GM12878 (cell line): ENCODE measurements at regions not wholly inside any gene's neighbourhood (a gene's known extent, or its start where the extent isn't known, plus 50 kb on each side); places are given as distances from the start of the nearest gene placed in this dataset.

Experiments
- ATAC-seq: fragments of 200-7000 bp; cut with Tn5 transposase; 3 replicates; pipeline ENCODE4 v1.9.1; 2020; ENCODE audit warnings: mild to moderate bottlenecking, moderate library complexity
- BruUV-seq: library from RNA; stranded (reverse); fragments of 400-500 nt; replicated peaks from 2 replicates; lab custom pipeline; 2021; lab: Mats Ljungman, UMichigan
- CTCF ChIA-PET: fragments of 300-600 bp; sonication (Branson Sonifier 250); formaldehyde crosslinking; extraction: SDS; loops from one replicate; lab custom pipeline; 2021; ENCODE audit warnings: inconsistent platforms; lab: Yijun Ruan, JAX
- POLR2A ChIA-PET: fragments of 350-600 bp; formaldehyde crosslinking; extraction: SDS; loops from one replicate; lab custom pipeline; 2021; ENCODE audit warnings: inconsistent platforms; lab: Charles Lee
- RAD21 ChIA-PET: fragments of 300-600 bp; sonication (Branson Sonifier 250); formaldehyde crosslinking; loops from one replicate; lab custom pipeline; 2023; ENCODE audit warnings: antibody characterized with exemption; ENCODE audit not compliant: unreplicated experiment; lab: Charles Lee
- SMC1A ChIA-PET: fragments of 300-600 bp; sonication (Branson Sonifier 250); formaldehyde crosslinking; loops from one replicate; lab custom pipeline; 2023; ENCODE audit not compliant: unreplicated experiment, uncharacterized antibody; lab: Charles Lee
- DNase-seq: peaks from one replicate; pipeline ENCODE4 v3.0.0-alpha.2; 2011; ENCODE audit warnings: low read depth, low spot score
- FAIRE-seq: peaks from 3 replicates; lab custom pipeline; 2011; peaks lifted over from hg19 to GRCh38; lab: Jason Lieb, UNC
- H2AFZ ChIP-seq: 2 replicates; pipeline ENCODE4 v1.6.0; 2011; ENCODE audit warnings: low read depth, low read length, control low read depth; ENCODE audit not compliant: control insufficient read depth
- H3K27ac ChIP-seq: 2 replicates; pipeline ENCODE4 v1.5.1; 2011; ENCODE audit warnings: control low read depth; ENCODE audit not compliant: control insufficient read depth, insufficient read depth
- H3K27me3 ChIP-seq, 2 experiments: replicated peaks in 1 of 2; 2 replicates each; pipeline versions ENCODE4 v1.6.0 to v1.6.1; 2011; ENCODE audit warnings: low read length in 1 of 2; ENCODE audit not compliant: control insufficient read depth in 2 of 2, insufficient read depth in 2 of 2
- H3K36me3 ChIP-seq, 2 experiments: 2 replicates each; pipeline ENCODE4 v1.5.1; 2011; ENCODE audit warnings: low read length in 1 of 2; ENCODE audit not compliant: control insufficient read depth in 2 of 2, insufficient read depth in 2 of 2
- H3K4me1 ChIP-seq: 2 replicates; pipeline ENCODE4 v1.6.1; 2011; ENCODE audit warnings: mild to moderate bottlenecking, low read length, moderate library complexity, mixed read lengths; ENCODE audit not compliant: control insufficient read depth, insufficient read depth
- H3K4me2 ChIP-seq: 2 replicates; pipeline ENCODE4 v1.6.0; 2011; ENCODE audit warnings: control low read depth; ENCODE audit not compliant: control insufficient read depth, insufficient read depth
- H3K4me3 ChIP-seq: fragments of 200-600 bp; sonication (generic); 2 replicates; pipeline ENCODE4 v1.5.1; 2016
- H3K79me2 ChIP-seq: 2 replicates; pipeline ENCODE4 v1.6.0; 2011; ENCODE audit warnings: low read length; ENCODE audit not compliant: control insufficient read depth, insufficient read depth
- H3K9ac ChIP-seq: 2 replicates; pipeline ENCODE4 v1.8.0; 2011; ENCODE audit warnings: low read length, control low read depth, mixed read lengths; ENCODE audit not compliant: control insufficient read depth, insufficient read depth
- H3K9me3 ChIP-seq: replicated peaks from 3 replicates; pipeline ENCODE4 v1.5.1; 2011; ENCODE audit warnings: mild to moderate bottlenecking, low read length; ENCODE audit not compliant: control insufficient read depth, insufficient read depth
- H4K20me1 ChIP-seq: 2 replicates; pipeline ENCODE4 v1.6.0; 2011; ENCODE audit not compliant: control insufficient read depth, insufficient read depth
- BCL11A ChIP-seq: IDR thresholded peaks from 2 replicates; pipeline ENCODE4 v1.6.1; 2011; ENCODE audit warnings: low read depth, low read length
- EGR1 ChIP-seq, 2 experiments: IDR thresholded peaks; 1 replicate in 1 of 2; 2 replicates in 1 of 2; pipeline ENCODE4 v1.6.1; 2011 to 2012; ENCODE audit warnings: low read depth in 2 of 2, low read length in 2 of 2, borderline replicate concordance in 1 of 2, mild to moderate bottlenecking in 1 of 2, moderate library complexity in 1 of 2
- MEF2A ChIP-seq: IDR thresholded peaks from 2 replicates; pipeline ENCODE4 v1.6.1; 2011; ENCODE audit warnings: low read depth, mild to moderate bottlenecking, low read length, moderate library complexity; ENCODE audit not compliant: insufficient read depth
- NFYA ChIP-seq: IDR thresholded peaks from 2 replicates; pipeline ENCODE4 v1.6.1; 2011; ENCODE audit warnings: low read depth, mild to moderate bottlenecking, low read length, improper control_type of control experiment, borderline replicate concordance
- RAD51 ChIP-seq: fragments of 450-650 bp; IDR thresholded peaks from 2 replicates; pipeline ENCODE4 v1.6.1; 2016; ENCODE audit warnings: moderate library complexity, mild to moderate bottlenecking, inconsistent platforms
- RCOR1 ChIP-seq: conservative IDR thresholded peaks from 2 replicates; pipeline ENCODE4 v1.6.1; 2012; ENCODE audit warnings: low read depth, low read length, improper control_type of control experiment
- WGBS: methylation state at CpG from one replicate; pipeline ENCODE4 v1.1.6; 2016; ENCODE audit warnings: low lambda C conversion rate; ENCODE audit not compliant: insufficient replicate concordance, insufficient coverage; ENCODE audit errors: missing lambda C conversion rate; 5-methylcytosine and 5-hydroxymethylcytosine counted together
- in situ Hi-C: fragments of 300-500 bp; cut with MboI; formaldehyde crosslinking; loops from 9 replicates; pipeline ENCODE4 v1.14.3; 2018; ENCODE audit warnings: mixed read lengths
- intact Hi-C: fragments of 100-400 bp; cut with micrococcal nuclease; formaldehyde crosslinking; loops from one replicate; pipeline ENCODE4 v1.14.2; 2022; ENCODE audit not compliant: unreplicated experiment
- TF ChIP-seq, protein P1 (sequence below): fragments of 450-650 bp; IDR thresholded peaks from 2 replicates; pipeline ENCODE4 v1.6.1; 2016; ENCODE audit warnings: mild to moderate bottlenecking, moderate library complexity, borderline replicate concordance

- SMC1A ChIA-PET, result interaction anchor here (1.2 to 1.5 kb wide), 4 partner anchors 8 to 899 kb away, joined by 3 to 10 read pairs (median 4); no protein-coding TSS in a partner anchor
- no peak for ATAC-seq
- no peaks in the 10 kb centered on the region for H3K36me3 ChIP-seq
- in situ Hi-C loops, result loop anchor here (25.0 kb wide), 1 partner anchor 887 kb away; no protein-coding TSS in a partner anchor
- H3K27ac ChIP-seq, result no peak overlapping the region
- H3K4me1 ChIP-seq, result no peaks in the 10 kb centered on the region
- no peak overlapping the region for H2AFZ ChIP-seq
- no peak overlapping the region for H3K4me2 ChIP-seq
- FAIRE-seq, result no peak
- CTCF ChIA-PET, result interaction anchor here (0.9 to 1.6 kb wide), 6 partner anchors 8 to 912 kb away, joined by 3 to 7 read pairs (median 4); no protein-coding TSS in a partner anchor
- no peaks in the 10 kb centered on the region for H4K20me1 ChIP-seq
- no peaks in the 10 kb centered on the region for H3K79me2 ChIP-seq
- H3K27me3 ChIP-seq, result no peaks in the 10 kb centered on the region; a peak in 1 of 4 replicates
- intact Hi-C loops, result loop anchor here (5.0 kb wide), 1 partner anchor 347 kb away; no protein-coding TSS in a partner anchor
- TF ChIP-seq, protein P1, sequence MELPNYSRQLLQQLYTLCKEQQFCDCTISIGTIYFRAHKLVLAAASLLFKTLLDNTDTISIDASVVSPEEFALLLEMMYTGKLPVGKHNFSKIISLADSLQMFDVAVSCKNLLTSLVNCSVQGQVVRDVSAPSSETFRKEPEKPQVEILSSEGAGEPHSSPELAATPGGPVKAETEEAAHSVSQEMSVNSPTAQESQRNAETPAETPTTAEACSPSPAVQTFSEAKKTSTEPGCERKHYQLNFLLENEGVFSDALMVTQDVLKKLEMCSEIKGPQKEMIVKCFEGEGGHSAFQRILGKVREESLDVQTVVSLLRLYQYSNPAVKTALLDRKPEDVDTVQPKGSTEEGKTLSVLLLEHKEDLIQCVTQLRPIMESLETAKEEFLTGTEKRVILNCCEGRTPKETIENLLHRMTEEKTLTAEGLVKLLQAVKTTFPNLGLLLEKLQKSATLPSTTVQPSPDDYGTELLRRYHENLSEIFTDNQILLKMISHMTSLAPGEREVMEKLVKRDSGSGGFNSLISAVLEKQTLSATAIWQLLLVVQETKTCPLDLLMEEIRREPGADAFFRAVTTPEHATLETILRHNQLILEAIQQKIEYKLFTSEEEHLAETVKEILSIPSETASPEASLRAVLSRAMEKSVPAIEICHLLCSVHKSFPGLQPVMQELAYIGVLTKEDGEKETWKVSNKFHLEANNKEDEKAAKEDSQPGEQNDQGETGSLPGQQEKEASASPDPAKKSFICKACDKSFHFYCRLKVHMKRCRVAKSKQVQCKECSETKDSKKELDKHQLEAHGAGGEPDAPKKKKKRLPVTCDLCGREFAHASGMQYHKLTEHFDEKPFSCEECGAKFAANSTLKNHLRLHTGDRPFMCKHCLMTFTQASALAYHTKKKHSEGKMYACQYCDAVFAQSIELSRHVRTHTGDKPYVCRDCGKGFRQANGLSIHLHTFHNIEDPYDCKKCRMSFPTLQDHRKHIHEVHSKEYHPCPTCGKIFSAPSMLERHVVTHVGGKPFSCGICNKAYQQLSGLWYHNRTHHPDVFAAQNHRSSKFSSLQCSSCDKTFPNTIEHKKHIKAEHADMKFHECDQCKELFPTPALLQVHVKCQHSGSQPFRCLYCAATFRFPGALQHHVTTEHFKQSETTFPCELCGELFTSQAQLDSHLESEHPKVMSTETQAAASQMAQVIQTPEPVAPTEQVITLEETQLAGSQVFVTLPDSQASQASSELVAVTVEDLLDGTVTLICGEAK, result no peak
- TF ChIP-seq EGR1 (IDR thresholded peaks at IDR 0.05; ENCODE audit: borderline replicate concordance in 1 of 2, low read depth in 2 of 2, low read length in 2 of 2) (no peak), RCOR1 (no peak), MEF2A (no peak), RAD51 (no peak), BCL11A (no peak), NFYA (no peak)
- H3K4me3 ChIP-seq, result no peak overlapping the region
- no peak overlapping the region for H3K9ac ChIP-seq
- 22% methylated on average over 2 of the region's 2 CpGs for WGBS
- no TSS peak for BruUV-seq
- H3K9me3 ChIP-seq, result no peaks in the 10 kb centered on the region
- RAD21 ChIA-PET, result interaction anchor here (1.0 to 1.4 kb wide), 2 partner anchors 8 to 283 kb away, joined by 3 to 6 read pairs; no protein-coding TSS in a partner anchor
- POLR2A ChIA-PET, result no interaction called here
- DNase-seq, result no peak
Observed at GRCh38 chr12:47024463-47024862, 55.0 kb upstream of the PCED1B start.
